ENCODE measurements at regions not wholly inside any gene's neighbourhood (a gene's known extent, or its start where the extent isn't known, plus 50 kb on each side); places are given as distances from the start of the nearest gene placed in this dataset.

DNA sequence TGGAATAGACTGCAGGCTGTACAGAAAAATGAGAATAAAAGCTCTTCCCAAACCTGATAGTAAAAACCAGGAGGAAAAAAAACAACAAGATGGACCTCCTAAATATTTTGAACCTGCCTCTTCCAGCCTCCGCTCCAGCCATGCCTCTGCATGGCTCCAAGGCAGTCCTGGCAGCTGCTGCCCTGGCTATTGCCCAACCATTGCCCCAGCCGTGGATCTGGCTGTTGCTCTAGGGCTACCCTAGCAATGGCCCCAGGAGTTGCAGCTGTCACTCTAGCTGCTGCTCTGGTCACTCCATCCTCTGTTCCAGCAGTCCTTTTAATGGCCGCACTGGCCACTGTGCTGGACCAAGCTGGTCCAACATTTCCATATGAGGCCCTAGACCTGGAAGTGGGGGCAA is 1756.0 kb downstream of the C4orf33 start:
- Histone ChIP-seq H3K4me2 (ENCODE audit: insufficient read depth, low read length) (no peak overlapping the region), H3K27me3 (ENCODE audit: insufficient read depth, low read length, poor library complexity) (no peaks in the 10 kb centered on the region), H3K9me3 (ENCODE audit: insufficient read depth, low read length, severe bottlenecking) (no peaks in the 10 kb centered on the region), H3K79me2 (ENCODE audit: insufficient read depth, low read length) (no peaks in the 10 kb centered on the region), H3K4me3 (ENCODE audit: low read depth in 1 of 2, low read length in 2 of 2) (no peak overlapping the region), H2AFZ (ENCODE audit: low read depth, low read length) (no peak overlapping the region), H3K27ac (ENCODE audit: low read length) (no peak overlapping the region), H4K20me1 (ENCODE audit: insufficient read depth, low read length) (no peaks in the 10 kb centered on the region), H3K4me1 (ENCODE audit: insufficient read depth, low read length) (no peaks in the 10 kb centered on the region), H3K36me3 (ENCODE audit: insufficient read depth, low read length) (no peaks in the 10 kb centered on the region), H3K9ac (ENCODE audit: low read depth, low read length) (no peak overlapping the region)
- DNase-seq (no peak), ATAC-seq (ENCODE audit: insufficient read depth, low read depth) (no peak)
- TF ChIP-seq, protein P1, sequence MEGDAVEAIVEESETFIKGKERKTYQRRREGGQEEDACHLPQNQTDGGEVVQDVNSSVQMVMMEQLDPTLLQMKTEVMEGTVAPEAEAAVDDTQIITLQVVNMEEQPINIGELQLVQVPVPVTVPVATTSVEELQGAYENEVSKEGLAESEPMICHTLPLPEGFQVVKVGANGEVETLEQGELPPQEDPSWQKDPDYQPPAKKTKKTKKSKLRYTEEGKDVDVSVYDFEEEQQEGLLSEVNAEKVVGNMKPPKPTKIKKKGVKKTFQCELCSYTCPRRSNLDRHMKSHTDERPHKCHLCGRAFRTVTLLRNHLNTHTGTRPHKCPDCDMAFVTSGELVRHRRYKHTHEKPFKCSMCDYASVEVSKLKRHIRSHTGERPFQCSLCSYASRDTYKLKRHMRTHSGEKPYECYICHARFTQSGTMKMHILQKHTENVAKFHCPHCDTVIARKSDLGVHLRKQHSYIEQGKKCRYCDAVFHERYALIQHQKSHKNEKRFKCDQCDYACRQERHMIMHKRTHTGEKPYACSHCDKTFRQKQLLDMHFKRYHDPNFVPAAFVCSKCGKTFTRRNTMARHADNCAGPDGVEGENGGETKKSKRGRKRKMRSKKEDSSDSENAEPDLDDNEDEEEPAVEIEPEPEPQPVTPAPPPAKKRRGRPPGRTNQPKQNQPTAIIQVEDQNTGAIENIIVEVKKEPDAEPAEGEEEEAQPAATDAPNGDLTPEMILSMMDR (IDR thresholded peaks at IDR 0.05; ENCODE audit: borderline replicate concordance, extremely low read depth, low read length, poor library complexity, severe bottlenecking), result no peak
- no peak for TF ChIP-seq EZH2 (IDR thresholded peaks at IDR 0.05; ENCODE audit: borderline replicate concordance, low read depth, low read length, severe bottlenecking)

DNA sequence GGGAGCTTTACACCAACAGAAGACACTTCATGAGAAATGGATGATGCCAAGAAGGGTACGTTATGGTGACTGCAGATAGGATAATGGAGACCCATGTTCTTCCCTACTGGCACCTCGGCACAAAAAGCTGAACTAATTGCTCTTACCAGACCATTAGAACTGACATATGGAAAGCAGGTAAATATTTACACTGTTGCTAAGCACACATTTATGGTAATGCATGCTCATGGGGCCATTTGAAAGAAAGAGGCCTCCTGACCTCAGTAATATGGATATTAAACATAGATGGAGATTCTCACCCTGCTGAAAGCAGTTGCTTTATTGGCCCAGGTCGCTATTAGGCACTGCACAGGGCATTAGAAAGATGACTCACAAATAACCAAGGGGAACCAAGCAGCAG is 1759.6 kb downstream of the C4orf33 start:
- Histone ChIP-seq H3K4me2 (ENCODE audit: insufficient read depth, low read length) (no peak overlapping the region), H3K36me3 (ENCODE audit: insufficient read depth, low read length) (no peaks in the 10 kb centered on the region), H2AFZ (ENCODE audit: low read depth, low read length) (no peak overlapping the region), H3K27ac (ENCODE audit: low read length) (no peak overlapping the region), H3K9ac (ENCODE audit: low read depth, low read length) (no peak overlapping the region), H3K27me3 (ENCODE audit: insufficient read depth, low read length, poor library complexity) (no peaks in the 10 kb centered on the region), H3K4me1 (ENCODE audit: insufficient read depth, low read length) (no peaks in the 10 kb centered on the region), H3K4me3 (ENCODE audit: low read depth in 1 of 2, low read length in 2 of 2) (no peak overlapping the region), H3K79me2 (ENCODE audit: insufficient read depth, low read length) (no peaks in the 10 kb centered on the region), H4K20me1 (ENCODE audit: insufficient read depth, low read length) (no peaks in the 10 kb centered on the region), H3K9me3 (ENCODE audit: insufficient read depth, low read length, severe bottlenecking) (no peaks in the 10 kb centered on the region)
- no peak for ATAC-seq (ENCODE audit: insufficient read depth, low read depth)
- TF ChIP-seq EZH2 (IDR thresholded peaks at IDR 0.05; ENCODE audit: borderline replicate concordance, low read depth, low read length, severe bottlenecking), result no peak
- TF ChIP-seq, protein P1 (IDR thresholded peaks at IDR 0.05; ENCODE audit: borderline replicate concordance, extremely low read depth, low read length, poor library complexity, severe bottlenecking), result no peak
- DNase-seq, result no peak

DNA sequence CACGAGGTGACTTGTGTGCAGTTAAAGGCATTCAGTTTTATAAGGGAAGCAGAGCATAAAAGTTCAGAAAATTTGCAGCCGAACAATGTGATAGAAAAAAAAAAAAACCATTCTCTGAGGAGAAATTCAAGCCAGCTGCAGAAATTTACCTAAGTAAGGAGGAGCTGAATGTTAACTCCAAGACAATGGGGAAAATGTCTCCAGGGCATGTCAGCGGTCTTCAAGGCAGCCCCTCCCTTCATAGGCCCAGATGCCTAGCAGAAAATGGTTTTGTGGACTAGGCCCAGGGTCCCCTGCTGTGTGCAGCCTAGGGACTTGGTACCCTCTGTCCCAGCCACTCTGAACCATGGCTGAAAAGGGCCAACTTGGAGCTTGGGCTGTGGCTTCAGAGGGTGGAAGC is 1764.0 kb downstream of the C4orf33 start:
- Histone ChIP-seq H2AFZ (ENCODE audit: low read depth, low read length) (no peak overlapping the region), H3K4me3 (ENCODE audit: low read depth in 1 of 2, low read length in 2 of 2) (no peak overlapping the region), H3K4me1 (ENCODE audit: insufficient read depth, low read length) (no peaks in the 10 kb centered on the region), H3K36me3 (ENCODE audit: insufficient read depth, low read length) (no peaks in the 10 kb centered on the region), H3K27ac (ENCODE audit: low read length) (no peak overlapping the region), H3K9me3 (ENCODE audit: insufficient read depth, low read length, severe bottlenecking) (no peaks in the 10 kb centered on the region), H3K9ac (ENCODE audit: low read depth, low read length) (no peak overlapping the region), H3K4me2 (ENCODE audit: insufficient read depth, low read length) (no peak overlapping the region), H3K27me3 (ENCODE audit: insufficient read depth, low read length, poor library complexity) (no peaks in the 10 kb centered on the region), H4K20me1 (ENCODE audit: insufficient read depth, low read length) (no peaks in the 10 kb centered on the region), H3K79me2 (ENCODE audit: insufficient read depth, low read length) (no peaks in the 10 kb centered on the region)
- TF ChIP-seq EZH2 (IDR thresholded peaks at IDR 0.05; ENCODE audit: borderline replicate concordance, low read depth, low read length, severe bottlenecking), result no peak
- TF ChIP-seq, protein P1 (IDR thresholded peaks at IDR 0.05; ENCODE audit: borderline replicate concordance, extremely low read depth, low read length, poor library complexity, severe bottlenecking), result no peak
- no peak for DNase-seq
- ATAC-seq (ENCODE audit: insufficient read depth, low read depth), result no peak

DNA sequence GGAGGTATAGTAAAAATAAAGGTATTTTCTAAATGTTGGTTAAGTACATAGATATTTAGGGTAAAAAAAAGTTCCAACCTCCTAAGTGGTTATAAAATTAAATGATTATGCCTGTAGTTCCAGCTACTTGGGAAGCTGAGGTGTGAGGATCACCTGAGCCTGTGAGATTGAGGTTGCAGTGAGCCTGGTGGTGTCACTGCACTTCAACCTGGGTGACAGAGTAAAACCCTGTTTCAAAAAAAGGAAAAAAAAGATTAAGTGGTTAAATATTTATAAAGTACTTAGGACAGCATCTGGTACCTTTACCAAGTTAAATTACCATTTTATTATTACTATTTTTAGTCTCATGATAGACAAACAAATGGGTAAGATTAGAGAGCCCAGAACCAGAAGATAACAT is 1801.0 kb downstream of the C4orf33 start:
- Histone ChIP-seq H3K4me3 (ENCODE audit: low read depth in 1 of 2, low read length in 2 of 2) (no peak overlapping the region), H3K9ac (ENCODE audit: low read depth, low read length) (no peak overlapping the region), H2AFZ (ENCODE audit: low read depth, low read length) (no peak overlapping the region), H3K36me3 (ENCODE audit: insufficient read depth, low read length) (no peaks in the 10 kb centered on the region), H4K20me1 (ENCODE audit: insufficient read depth, low read length) (no peaks in the 10 kb centered on the region), H3K27ac (ENCODE audit: low read length) (no peak overlapping the region), H3K79me2 (ENCODE audit: insufficient read depth, low read length) (no peaks in the 10 kb centered on the region), H3K4me2 (ENCODE audit: insufficient read depth, low read length) (no peak overlapping the region), H3K27me3 (ENCODE audit: insufficient read depth, low read length, poor library complexity) (no peaks in the 10 kb centered on the region), H3K9me3 (ENCODE audit: insufficient read depth, low read length, severe bottlenecking) (no peaks in the 10 kb centered on the region), H3K4me1 (ENCODE audit: insufficient read depth, low read length) (no peaks in the 10 kb centered on the region)
- no peak for DNase-seq
- TF ChIP-seq EZH2 (IDR thresholded peaks at IDR 0.05; ENCODE audit: borderline replicate concordance, low read depth, low read length, severe bottlenecking), result no peak
- TF ChIP-seq, protein P1 (IDR thresholded peaks at IDR 0.05; ENCODE audit: borderline replicate concordance, extremely low read depth, low read length, poor library complexity, severe bottlenecking), result no peak
- no peak for ATAC-seq (ENCODE audit: insufficient read depth, low read depth)

All from DND-41 (cell line).